Neuron (in vitro differentiated cells): ENCODE measurements at regions not wholly inside any gene's neighbourhood (a gene's known extent, or its start where the extent isn't known, plus 50 kb on each side); places are given as distances from the start of the nearest gene placed in this dataset.

Source experiments
- H2AFZ ChIP-seq: one replicate; pipeline ENCODE4 v1.6.1; 2013; ENCODE audit warnings: low read depth, mild to moderate bottlenecking, inconsistent platforms, low read length, moderate library complexity
- H3K27me3 ChIP-seq: one replicate; pipeline ENCODE4 v1.6.1; 2013; ENCODE audit warnings: low read length; ENCODE audit not compliant: insufficient read depth
- H3K36me3 ChIP-seq: one replicate; pipeline ENCODE4 v1.6.1; 2013; ENCODE audit warnings: low read length; ENCODE audit not compliant: insufficient read depth
- H3K4me1 ChIP-seq: one replicate; pipeline ENCODE4 v1.6.1; 2013; ENCODE audit warnings: low read length; ENCODE audit not compliant: insufficient read depth
- H3K4me3 ChIP-seq: 2 replicates; pipeline ENCODE4 v1.5.1; 2013; ENCODE audit warnings: mild to moderate bottlenecking, low read length, moderate library complexity
- H3K9me3 ChIP-seq: one replicate; pipeline ENCODE4 v1.6.1; 2013; ENCODE audit warnings: low read length

DNA sequence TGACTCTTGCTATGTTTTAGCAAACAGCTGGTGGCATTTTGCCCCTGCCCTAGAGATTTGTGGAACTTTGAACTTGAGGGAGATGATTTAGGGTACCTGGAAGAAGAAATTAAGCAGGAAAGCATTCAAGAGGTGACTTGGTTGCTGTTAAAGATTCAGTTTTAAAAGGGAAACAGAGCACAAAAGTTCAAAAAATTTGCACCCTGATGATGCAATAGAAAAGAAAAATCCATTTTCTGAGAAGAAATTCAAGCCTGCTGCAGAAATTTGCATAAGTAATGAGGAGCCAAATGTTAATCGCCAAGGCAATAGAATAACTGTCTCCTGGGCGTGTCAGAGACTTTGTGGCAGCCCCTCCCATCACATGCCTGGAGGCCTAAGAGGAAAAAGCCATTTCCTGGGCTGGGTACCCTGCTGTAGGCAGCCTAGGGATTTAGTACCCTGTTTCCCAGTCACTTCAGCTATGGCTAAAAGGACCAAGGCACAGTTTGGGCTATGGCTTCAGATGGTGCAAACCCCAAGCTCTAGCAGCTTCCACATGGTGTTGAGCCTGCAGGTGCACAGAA, 958.5 kb upstream of the MIR17HG start:
- Histone ChIP-seq H3K36me3 (no peaks in the 10 kb centered on the region), H3K4me3 (no peak overlapping the region), H3K4me1 (no peaks in the 10 kb centered on the region), H3K27me3 (no peaks in the 10 kb centered on the region), H3K9me3 (no peaks in the 10 kb centered on the region), H2AFZ (no peak overlapping the region)

DNA sequence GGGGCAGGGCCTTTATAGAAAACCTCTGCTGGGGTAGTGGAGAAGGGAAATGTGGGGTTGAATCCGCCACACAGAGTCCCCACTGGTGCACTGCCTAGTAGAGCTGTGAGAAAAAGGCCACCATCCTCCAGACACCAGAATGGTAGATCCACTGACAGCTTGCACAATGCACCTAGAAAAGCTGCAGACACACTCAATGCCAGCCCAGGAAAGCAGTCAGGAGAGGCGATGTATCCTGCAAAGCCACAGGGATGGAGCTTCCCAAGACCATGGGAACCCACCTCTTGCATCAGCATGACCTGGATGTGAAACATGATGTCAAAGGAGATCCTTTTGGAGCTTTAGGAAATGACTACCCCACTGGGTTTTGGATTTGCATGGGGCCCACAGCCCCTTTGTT, 958.0 kb upstream of the MIR17HG start:
- Histone ChIP-seq H3K4me1 (no peaks in the 10 kb centered on the region), H3K4me3 (no peak overlapping the region), H2AFZ (no peak overlapping the region), H3K27me3 (no peaks in the 10 kb centered on the region), H3K36me3 (no peaks in the 10 kb centered on the region), H3K9me3 (no peaks in the 10 kb centered on the region)

DNA sequence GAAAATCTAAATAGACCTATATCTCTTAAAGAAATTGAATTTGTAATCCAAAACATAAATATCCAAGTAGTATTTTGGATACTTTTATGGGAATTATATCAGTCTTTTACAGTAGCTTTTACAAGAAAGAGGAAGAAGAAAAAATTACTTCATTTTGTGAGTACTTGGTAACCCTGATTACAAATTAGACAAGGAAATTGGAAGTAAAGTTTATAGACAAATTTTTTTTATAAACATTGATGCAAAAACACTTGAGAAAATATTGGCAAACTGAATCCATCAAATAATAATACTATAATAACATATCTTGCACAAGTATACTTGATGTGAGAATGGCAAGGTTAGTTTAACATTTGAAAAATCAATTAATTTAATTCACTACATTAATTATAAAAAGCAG, 954.1 kb upstream of the MIR17HG start:
- Histone ChIP-seq H3K4me1 (peaks cover 8% of the 10 kb centered on the region), H3K4me3 (no peak overlapping the region), H3K9me3 (no peaks in the 10 kb centered on the region), H3K36me3 (no peaks in the 10 kb centered on the region), H3K27me3 (no peaks in the 10 kb centered on the region), H2AFZ (no peak overlapping the region)

DNA sequence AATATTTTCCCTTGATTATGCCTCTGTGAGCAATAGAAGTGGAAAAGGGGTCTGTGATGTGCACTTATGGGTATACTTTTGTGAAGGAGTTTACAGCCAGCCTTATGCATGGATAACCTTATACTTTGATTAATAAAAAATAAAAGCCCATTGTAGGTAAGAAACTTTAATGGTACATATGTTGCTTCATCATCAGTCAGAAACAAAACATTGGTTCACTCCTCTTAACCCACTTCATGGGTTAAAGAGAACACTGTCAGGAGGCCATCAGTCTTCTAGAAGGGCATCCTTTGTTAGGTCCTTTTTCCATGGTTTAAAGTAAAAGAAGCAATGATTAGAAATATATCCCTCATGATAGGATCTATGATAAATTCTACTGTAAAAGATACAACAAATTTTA, 952.1 kb upstream of the MIR17HG start:
- H3K4me3 ChIP-seq = no peak overlapping the region
- peaks cover 8% of the 10 kb centered on the region for H3K4me1 ChIP-seq
- no peaks in the 10 kb centered on the region for H3K36me3 ChIP-seq
- H3K9me3 ChIP-seq = no peaks in the 10 kb centered on the region
- no peak overlapping the region for H2AFZ ChIP-seq
- H3K27me3 ChIP-seq = no peaks in the 10 kb centered on the region

DNA sequence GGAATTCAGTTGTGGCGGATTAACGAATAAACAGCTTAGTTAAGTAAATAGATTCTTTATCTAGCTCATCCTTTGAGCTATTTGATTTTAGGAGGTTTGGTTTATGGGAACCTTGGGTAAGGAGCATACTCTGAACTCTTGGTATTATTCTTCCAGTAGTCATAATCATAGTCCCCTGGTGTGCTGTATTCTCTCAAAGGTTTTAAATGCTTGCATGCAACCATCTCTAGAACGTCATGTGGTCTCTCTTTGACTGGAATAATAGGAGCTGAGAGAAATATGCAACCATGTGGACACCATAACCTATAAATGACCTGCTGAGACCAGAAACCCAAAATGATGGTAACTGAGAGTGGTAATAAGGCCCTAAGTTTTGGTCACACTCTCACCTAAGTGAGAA, 951.6 kb upstream of the MIR17HG start:
- Histone ChIP-seq H2AFZ (no peak overlapping the region), H3K4me1 (peaks cover 8% of the 10 kb centered on the region), H3K4me3 (no peak overlapping the region), H3K36me3 (no peaks in the 10 kb centered on the region), H3K9me3 (no peaks in the 10 kb centered on the region), H3K27me3 (no peaks in the 10 kb centered on the region)

DNA sequence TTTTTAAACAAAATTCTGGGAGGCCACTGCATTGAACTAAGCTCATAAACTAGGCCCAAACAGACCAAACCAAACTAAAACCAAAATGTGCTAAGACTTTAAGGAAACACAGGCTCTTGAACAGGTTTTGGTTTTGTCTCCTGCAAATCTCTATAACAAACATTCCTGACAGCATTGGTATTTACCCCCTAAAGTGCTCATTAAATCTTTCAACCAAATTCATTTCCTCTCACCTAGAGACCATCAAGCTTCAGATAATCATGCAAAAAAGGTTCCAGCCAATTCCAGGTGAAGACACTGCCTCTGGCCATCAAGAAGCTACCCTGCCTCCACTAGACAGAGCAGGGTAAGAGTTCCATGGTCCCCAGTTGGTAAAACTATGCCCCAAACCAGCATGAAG, 951.2 kb upstream of the MIR17HG start:
- Histone ChIP-seq H3K9me3 (no peaks in the 10 kb centered on the region), H3K4me3 (no peak overlapping the region), H3K36me3 (no peaks in the 10 kb centered on the region), H3K27me3 (no peaks in the 10 kb centered on the region), H2AFZ (no peak overlapping the region), H3K4me1 (peaks cover 8% of the 10 kb centered on the region)

DNA sequence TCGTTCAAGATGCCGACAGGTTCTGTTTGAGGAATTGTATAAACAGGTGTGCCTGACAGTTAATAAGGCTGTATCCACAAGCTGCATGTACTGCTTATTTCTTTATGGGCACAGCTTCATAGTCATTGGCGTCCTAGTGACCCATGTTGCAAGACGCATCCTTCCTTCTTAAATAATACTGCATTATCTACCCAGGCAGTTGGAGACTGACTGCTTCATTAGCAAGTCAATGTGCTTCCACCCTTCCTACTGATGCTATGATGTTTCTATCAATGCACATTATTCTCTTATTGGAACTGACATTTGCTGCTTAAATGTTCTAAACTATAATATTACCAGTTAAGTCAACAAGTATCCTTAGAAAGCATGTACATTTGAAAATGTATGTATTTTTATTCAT, 950.0 kb upstream of the MIR17HG start:
- Histone ChIP-seq H3K27me3 (no peaks in the 10 kb centered on the region), H3K36me3 (no peaks in the 10 kb centered on the region), H3K9me3 (no peaks in the 10 kb centered on the region), H3K4me3 (no peak overlapping the region), H2AFZ (no peak overlapping the region), H3K4me1 (peaks cover 8% of the 10 kb centered on the region)

DNA sequence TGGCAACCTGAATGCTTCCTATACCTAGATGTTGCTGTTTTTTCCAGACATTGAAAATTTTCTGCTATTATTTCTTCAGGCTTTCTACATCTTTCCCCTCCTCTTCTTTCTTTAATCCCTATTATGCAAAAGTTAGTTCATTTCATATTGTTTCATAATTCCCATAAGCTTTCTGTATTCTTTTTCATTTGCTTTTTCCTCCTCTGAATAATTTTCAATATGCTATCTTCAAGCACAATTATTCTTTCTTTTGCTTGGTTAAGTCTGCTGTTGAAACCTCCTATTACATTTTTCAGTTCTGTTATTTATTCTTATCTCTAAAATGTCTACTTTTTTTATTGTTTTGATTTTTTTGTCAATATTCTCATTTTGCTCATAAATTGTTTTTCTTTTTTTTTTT, 947.1 kb upstream of the MIR17HG start:
- Histone ChIP-seq H3K4me1 (peaks cover 8% of the 10 kb centered on the region), H2AFZ (no peak overlapping the region), H3K9me3 (no peaks in the 10 kb centered on the region), H3K36me3 (no peaks in the 10 kb centered on the region), H3K4me3 (no peak overlapping the region), H3K27me3 (no peaks in the 10 kb centered on the region)

DNA sequence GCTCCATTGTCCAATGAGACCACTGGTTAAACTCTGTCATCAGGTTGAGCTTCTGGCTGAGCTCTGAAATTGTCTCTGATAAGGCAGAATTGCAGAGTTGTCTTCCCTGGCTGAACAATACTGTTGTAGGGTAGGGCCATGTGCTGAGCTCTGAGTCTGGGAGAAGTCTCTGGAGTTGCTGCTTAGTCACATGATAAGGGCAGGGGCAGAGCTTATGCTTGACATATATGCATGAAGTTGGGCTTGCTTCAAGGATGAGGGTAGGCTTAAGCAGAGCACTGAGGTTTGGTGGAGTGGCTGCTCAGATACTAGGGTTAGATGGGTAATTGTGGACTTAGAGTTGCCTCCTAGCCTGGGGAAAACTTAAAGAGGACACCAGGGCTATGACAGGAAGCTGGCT, 946.3 kb upstream of the MIR17HG start:
- no peak overlapping the region for H2AFZ ChIP-seq
- H3K9me3 ChIP-seq = no peaks in the 10 kb centered on the region
- no peaks in the 10 kb centered on the region for H3K27me3 ChIP-seq
- H3K36me3 ChIP-seq = no peaks in the 10 kb centered on the region
- peaks cover 8% of the 10 kb centered on the region for H3K4me1 ChIP-seq
- H3K4me3 ChIP-seq = no peak overlapping the region

DNA sequence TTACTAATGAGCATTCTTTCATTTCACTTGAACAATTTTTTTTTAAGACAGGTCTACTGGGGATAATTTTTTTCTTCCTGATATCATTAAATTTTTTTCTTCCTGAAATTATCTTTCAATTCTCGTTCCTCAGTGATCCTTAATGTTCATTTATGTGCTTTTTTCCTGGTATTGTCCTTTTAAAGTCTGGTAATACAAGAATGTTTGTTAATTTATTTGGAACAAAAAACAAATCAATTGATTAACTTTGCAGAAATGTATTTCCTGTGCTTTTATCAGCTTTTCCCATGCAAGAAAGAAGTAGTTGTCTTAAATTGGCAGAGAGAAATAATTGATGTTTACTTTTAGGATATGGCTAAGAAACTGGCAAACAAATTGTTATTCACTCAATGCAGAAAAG, 945.4 kb upstream of the MIR17HG start:
- Histone ChIP-seq H3K9me3 (no peaks in the 10 kb centered on the region), H3K4me3 (no peak overlapping the region), H2AFZ (no peak overlapping the region), H3K4me1 (peaks cover 8% of the 10 kb centered on the region), H3K27me3 (no peaks in the 10 kb centered on the region), H3K36me3 (no peaks in the 10 kb centered on the region)

DNA sequence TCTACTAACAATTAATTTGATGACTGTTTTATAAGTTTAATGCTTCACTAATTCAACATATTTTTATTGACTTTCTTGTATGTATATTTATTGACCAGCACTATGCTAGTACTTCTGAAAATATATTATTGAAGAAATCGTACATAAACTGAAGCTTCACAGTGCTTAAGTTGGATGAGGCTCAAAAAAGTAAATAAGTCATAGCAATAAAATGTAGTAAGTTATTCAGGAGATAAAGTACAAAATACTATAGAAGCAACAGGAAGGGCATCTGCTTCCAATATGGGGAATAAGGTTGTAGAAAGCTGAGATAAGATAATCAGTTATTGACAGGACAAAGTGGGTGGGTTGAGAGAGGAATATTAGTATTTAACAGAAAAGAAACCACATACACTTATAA, 944.9 kb upstream of the MIR17HG start:
- Histone ChIP-seq H3K4me3 (no peak overlapping the region), H3K4me1 (peaks cover 3% of the 10 kb centered on the region), H3K9me3 (no peaks in the 10 kb centered on the region), H3K36me3 (no peaks in the 10 kb centered on the region), H2AFZ (no peak overlapping the region), H3K27me3 (no peaks in the 10 kb centered on the region)

DNA sequence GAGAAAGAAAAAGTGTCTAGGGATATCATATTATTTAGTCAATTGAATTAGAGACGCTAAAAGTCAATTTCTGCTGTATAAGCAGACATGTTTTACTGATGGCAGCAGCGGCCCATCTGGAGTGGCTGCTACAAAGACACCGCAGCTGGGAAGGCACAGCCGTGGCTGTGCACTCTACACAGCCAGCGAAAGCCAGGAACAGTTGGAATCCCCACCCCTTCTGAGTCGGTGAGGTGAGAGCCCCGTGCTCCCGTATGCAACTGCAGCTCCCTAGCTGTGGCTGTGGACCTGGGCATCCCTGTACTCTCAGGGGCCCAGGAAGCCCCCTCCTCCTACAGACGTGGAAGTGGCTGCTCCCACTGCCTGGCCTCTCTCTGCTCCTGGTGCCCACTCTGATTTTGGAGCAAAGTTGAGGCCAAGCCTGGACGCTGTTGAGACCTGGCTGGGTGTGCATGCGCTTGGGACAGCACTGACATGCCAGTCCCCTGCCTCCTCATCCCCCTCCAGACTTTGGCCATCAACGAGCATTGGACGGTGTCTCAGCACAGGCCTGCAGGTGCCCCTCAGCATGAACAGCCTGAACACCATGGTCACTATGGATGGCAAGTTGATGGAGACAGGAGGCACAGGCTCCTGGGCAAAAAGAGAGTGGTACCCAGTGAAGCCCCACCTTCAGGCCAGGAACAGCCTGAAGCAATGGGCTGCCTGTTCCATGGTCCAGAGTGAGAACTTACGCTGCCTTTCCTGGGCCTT, 944.0 kb upstream of the MIR17HG start:
- Histone ChIP-seq H3K27me3 (no peaks in the 10 kb centered on the region), H3K36me3 (no peaks in the 10 kb centered on the region), H3K9me3 (no peaks in the 10 kb centered on the region), H2AFZ (no peak overlapping the region), H3K4me1 (no peaks in the 10 kb centered on the region), H3K4me3 (no peak overlapping the region)

DNA sequence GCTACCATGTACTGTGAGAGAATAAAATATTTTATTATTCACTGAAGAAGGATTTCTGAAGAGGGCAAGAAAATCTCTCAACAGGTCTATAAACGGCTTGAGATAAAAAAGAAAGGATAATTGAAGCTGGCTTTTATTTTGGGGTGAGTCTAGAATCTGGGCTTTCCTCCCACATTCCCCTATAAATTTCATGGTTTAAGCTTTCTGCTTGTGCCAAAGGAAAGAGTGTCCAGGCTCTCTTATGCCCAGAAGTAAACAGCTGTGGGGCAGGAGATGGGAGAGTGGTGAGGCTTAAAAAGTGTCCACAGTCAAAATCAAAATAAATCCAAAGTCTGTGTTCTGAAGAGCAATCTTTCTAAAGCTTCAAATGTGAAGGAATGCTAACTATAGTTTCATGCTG, 942.2 kb upstream of the MIR17HG start:
- H3K4me1 ChIP-seq = no peaks in the 10 kb centered on the region
- H3K4me3 ChIP-seq = no peak overlapping the region
- H3K9me3 ChIP-seq = no peaks in the 10 kb centered on the region
- no peak overlapping the region for H2AFZ ChIP-seq
- H3K36me3 ChIP-seq = no peaks in the 10 kb centered on the region
- no peaks in the 10 kb centered on the region for H3K27me3 ChIP-seq

DNA sequence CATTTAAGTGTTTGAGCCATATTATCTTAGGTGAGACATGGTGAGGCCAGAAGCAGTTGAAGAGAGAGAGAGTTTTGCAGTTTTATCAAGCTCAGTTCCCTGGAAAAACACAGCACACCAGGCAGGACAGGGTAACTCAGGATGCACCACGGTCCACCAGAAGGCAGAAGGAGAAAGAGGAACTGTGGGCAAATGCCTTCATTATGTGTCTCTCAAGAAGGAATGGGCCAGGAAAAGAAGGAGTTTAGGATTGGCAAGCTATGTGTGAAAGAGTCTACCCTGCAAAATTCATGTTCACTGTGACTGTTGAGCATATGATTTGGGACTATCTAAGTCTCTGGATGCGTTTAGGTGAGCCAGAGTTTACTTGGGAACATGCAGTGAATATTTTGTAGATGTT, 934.5 kb upstream of the MIR17HG start:
- no peak overlapping the region for H3K4me3 ChIP-seq
- no peaks in the 10 kb centered on the region for H3K9me3 ChIP-seq
- H3K27me3 ChIP-seq = no peaks in the 10 kb centered on the region

More for the DNA sequence above, 934.5 kb upstream of the MIR17HG start:
- Histone ChIP-seq H3K36me3 (no peaks in the 10 kb centered on the region), H2AFZ (no peak overlapping the region), H3K4me1 (no peaks in the 10 kb centered on the region)
